ENCODE measurements at regions not wholly inside any gene's neighbourhood (a gene's known extent, or its start where the extent isn't known, plus 50 kb on each side); places are given as distances from the start of the nearest gene placed in this dataset.

DNA sequence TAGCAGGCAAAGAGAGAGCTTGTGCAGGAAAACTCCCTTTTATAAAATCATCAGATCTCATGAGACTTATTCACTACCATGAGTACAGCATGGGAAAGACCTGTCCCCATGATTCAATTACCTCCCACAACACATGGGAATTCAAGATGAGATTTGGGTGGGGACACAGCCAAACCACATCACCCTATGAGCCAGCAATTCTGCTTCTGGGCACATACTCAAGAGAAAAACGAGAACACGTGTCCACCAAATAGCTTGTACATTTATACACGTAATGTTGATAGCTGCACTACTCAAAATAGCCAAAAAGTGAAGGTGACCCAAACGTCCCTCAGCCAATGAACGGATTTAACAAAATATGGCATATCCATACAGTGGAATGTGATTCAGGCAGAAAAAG, 94.5 kb upstream of the DHRSX start:
- Histone ChIP-seq H3K27me3 (no peaks in the 10 kb centered on the region), H3K36me3 (no peaks in the 10 kb centered on the region), H3K4me1 (no peaks in the 10 kb centered on the region), H3K27ac (no peak overlapping the region), H3K9ac (ENCODE audit: low read depth in 2 of 2, low read length in 2 of 2) (no peak overlapping the region), H3K4me3 (no peak overlapping the region), H3K9me3 (no peaks in the 10 kb centered on the region)
- intact Hi-C loops (cut with DNase I) = no loop called here
- TF ChIP-seq, protein P1, sequence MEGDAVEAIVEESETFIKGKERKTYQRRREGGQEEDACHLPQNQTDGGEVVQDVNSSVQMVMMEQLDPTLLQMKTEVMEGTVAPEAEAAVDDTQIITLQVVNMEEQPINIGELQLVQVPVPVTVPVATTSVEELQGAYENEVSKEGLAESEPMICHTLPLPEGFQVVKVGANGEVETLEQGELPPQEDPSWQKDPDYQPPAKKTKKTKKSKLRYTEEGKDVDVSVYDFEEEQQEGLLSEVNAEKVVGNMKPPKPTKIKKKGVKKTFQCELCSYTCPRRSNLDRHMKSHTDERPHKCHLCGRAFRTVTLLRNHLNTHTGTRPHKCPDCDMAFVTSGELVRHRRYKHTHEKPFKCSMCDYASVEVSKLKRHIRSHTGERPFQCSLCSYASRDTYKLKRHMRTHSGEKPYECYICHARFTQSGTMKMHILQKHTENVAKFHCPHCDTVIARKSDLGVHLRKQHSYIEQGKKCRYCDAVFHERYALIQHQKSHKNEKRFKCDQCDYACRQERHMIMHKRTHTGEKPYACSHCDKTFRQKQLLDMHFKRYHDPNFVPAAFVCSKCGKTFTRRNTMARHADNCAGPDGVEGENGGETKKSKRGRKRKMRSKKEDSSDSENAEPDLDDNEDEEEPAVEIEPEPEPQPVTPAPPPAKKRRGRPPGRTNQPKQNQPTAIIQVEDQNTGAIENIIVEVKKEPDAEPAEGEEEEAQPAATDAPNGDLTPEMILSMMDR (IDR thresholded peaks at IDR 0.05) = no peak
- no peak for DNase-seq

DNA sequence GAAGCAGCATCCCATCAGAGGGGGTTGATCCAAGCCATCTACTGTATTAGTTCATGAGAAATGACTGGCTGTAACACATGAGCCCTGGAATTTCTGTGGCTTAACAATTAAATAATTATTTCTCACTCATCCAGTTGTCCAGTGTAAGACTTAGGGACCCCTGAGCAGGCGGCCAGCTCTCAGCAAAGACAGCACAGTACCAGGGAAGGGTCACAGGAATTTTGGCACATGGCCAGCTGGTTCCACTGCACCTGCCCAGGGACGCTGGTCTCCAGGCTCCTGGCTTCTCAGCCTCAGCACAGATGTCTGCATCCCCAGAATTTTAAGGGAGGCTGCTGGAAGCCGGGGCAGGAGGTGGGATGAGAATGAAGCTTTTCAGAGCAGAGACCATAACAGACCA, 93.7 kb upstream of the DHRSX start:
- H3K9me3 ChIP-seq = no peaks in the 10 kb centered on the region
- no peaks in the 10 kb centered on the region for H3K4me1 ChIP-seq
- intact Hi-C loops (cut with DNase I) = no loop called here
- no peak overlapping the region for H3K4me3 ChIP-seq
- no peaks in the 10 kb centered on the region for H3K27me3 ChIP-seq
- H3K9ac ChIP-seq (ENCODE audit: low read depth in 2 of 2, low read length in 2 of 2) = no peak overlapping the region
- DNase-seq = no peak
- TF ChIP-seq, protein P1 (IDR thresholded peaks at IDR 0.05) = no peak
- H3K27ac ChIP-seq = no peak overlapping the region
- H3K36me3 ChIP-seq = no peaks in the 10 kb centered on the region

DNA sequence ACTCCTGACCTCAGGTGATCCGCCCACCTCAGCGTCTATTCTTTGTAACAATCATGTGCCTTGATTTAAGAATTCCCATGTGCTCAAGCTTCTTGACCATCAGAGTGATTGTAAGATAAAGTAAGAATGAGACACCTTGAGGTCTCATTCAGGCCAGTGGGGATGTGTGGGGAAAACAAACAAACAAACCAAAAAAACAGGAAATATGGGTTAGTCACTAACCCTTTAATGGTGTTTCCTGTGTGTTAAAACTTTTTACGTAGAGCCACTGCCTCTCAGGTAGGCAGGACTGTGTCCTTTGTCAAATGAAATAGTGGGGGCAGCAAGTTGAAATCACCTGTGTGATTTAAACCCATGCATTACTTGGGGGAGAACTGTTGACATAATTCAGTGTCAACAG, 91.5 kb upstream of the DHRSX start:
- Histone ChIP-seq H3K9me3 (no peaks in the 10 kb centered on the region), H3K9ac (ENCODE audit: low read depth in 2 of 2, low read length in 2 of 2) (no peak overlapping the region), H3K27ac (no peak overlapping the region), H3K36me3 (no peaks in the 10 kb centered on the region), H3K4me1 (no peaks in the 10 kb centered on the region), H3K4me3 (no peak overlapping the region), H3K27me3 (no peaks in the 10 kb centered on the region)
- intact Hi-C loops (cut with DNase I) = loop anchor here (2.0 kb wide), 1 partner anchor 919 kb away; no protein-coding TSS in a partner anchor
- DNase-seq = no peak
- TF ChIP-seq, protein P1 (IDR thresholded peaks at IDR 0.05) = no peak

DNA sequence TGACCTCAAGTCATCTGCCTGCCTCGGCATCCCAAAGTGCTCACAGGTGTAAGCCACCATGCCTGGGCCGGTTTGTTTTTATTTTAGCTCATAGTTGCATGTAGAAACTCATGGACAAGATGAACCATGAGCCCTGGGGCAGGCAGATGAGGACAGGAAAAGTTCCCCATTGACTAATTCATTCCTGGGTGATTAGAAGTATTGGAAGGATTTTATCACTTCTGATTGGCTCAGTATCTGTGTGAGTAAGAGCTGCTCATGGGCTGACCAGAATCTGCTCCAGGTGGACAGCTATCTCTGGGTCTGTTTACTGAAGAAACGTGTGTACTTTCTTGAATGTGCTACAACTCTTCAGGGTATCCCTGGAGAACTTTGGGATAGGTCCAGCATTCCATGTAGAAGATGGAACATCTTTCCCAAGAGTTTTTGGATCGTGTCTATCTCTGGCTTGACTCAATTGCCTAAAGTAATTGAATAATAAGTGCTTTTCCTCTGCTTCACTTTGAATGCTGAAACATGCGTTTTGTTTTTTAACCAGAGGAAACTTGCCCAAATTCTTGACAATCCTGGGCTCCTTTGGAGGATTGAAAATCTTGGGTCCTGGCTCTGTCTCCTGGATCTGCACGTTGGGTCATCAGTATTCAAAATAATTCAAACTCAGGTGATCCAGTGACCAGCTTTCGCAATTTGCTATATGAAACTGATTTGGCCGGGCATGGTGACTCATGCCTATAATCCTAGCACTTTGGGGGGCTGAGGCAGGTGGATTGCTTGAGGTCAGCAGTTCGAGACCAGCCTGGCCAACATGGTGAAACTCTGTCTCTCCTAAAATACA, 88.6 kb upstream of the DHRSX start:
- Histone ChIP-seq H3K36me3 (no peaks in the 10 kb centered on the region), H3K27me3 (no peaks in the 10 kb centered on the region), H3K4me3 (no peak overlapping the region), H3K9me3 (no peaks in the 10 kb centered on the region), H3K4me1 (no peaks in the 10 kb centered on the region), H3K9ac (ENCODE audit: low read depth in 2 of 2, low read length in 2 of 2) (no peak overlapping the region), H3K27ac (no peak overlapping the region)
- intact Hi-C loops (cut with DNase I) = loop anchor here (5.0 kb wide), 1 partner anchor 937 kb away; no protein-coding TSS in a partner anchor
- TF ChIP-seq, protein P1 (IDR thresholded peaks at IDR 0.05) = no peak
- no peak for DNase-seq

DNA sequence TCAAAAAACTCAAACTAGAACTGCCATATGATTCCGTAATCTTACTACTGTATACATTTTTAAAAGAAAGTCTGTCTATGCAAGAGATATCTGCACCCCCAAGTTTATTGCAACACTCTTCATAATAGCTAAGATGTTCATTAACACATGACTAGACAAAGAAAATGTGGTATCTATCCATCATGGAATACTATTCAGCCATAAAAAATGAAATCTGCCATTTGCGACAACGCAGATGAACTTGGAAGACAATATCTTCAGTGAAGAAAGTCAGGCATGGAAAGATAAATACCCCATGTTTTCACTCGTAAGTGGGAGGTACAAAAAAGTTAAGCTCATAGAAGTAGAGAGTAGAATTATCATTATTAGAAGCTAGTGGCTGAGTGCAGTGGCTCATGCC, 87.3 kb upstream of the DHRSX start:
- intact Hi-C loops (cut with DNase I) = loop anchor here (5.0 kb wide), 1 partner anchor 936 kb away; no protein-coding TSS in a partner anchor
- no peak overlapping the region for H3K27ac ChIP-seq

More for the DNA sequence above, 87.3 kb upstream of the DHRSX start:
- TF ChIP-seq, protein P1 (IDR thresholded peaks at IDR 0.05) = no peak
- Histone ChIP-seq H3K4me1 (no peaks in the 10 kb centered on the region), H3K27me3 (peaks cover 9% of the 10 kb centered on the region), H3K36me3 (no peaks in the 10 kb centered on the region), H3K4me3 (no peak overlapping the region), H3K9ac (ENCODE audit: low read depth in 2 of 2, low read length in 2 of 2) (no peak overlapping the region), H3K9me3 (no peaks in the 10 kb centered on the region)
- no peak for DNase-seq
